Colonic mucosa (tissue), 4 donors: ENCODE measurements at regions not wholly inside any gene's neighbourhood (a gene's known extent, or its start where the extent isn't known, plus 50 kb on each side); places are given as distances from the start of the nearest gene placed in this dataset.

Experiments
- DNase-seq: peaks from one replicate; pipeline ENCODE4 v3.0.0-alpha.2; 2020
- H3K27ac ChIP-seq: fragments of 200-600 bp; one replicate; pipeline ENCODE4 v1.8.0; 2021
- H3K27me3 ChIP-seq: fragments of 200-600 bp; one replicate; pipeline ENCODE4 v1.8.0; 2021
- H3K36me3 ChIP-seq: fragments of 200-600 bp; one replicate; pipeline ENCODE4 v1.8.0; 2021
- H3K4me1 ChIP-seq: fragments of 200-600 bp; one replicate; pipeline ENCODE4 v1.8.0; 2021; ENCODE audit warnings: mild to moderate bottlenecking
- H3K4me3 ChIP-seq: fragments of 200-600 bp; one replicate; pipeline ENCODE4 v1.8.0; 2021
- H3K9ac ChIP-seq, 2 donors: one replicate each; pipeline ENCODE4 v1.7.0; 2013; ENCODE audit warnings: control low read depth in 2 of 2, low read depth in 2 of 2, low read length in 2 of 2
- H3K9me3 ChIP-seq: fragments of 200-600 bp; one replicate; pipeline ENCODE4 v1.8.0; 2021
- intact Hi-C: fragments of 100-400 bp; cut with DNase I; formaldehyde crosslinking; loops from one replicate; pipeline ENCODE4 v1.14.1; 2022
- TF ChIP-seq, protein P1 (sequence below): fragments of 200-600 bp; IDR thresholded peaks from one replicate; pipeline ENCODE4 v1.8.0; 2022; ENCODE audit warnings: antibody characterized with exemption, mild to moderate bottlenecking
- donor health status: healthy.
- donor health status: DM: no; HTN: no; CAD: no.
- donor health status: DM: no; HTN: no; CAD: no.

GRCh38 chr6:79833264-79833963 is 113.9 kb downstream of the ELOVL4 start:
- DNase-seq, result no peak
- intact Hi-C loops, result no loop called here
- TF ChIP-seq, protein P1, sequence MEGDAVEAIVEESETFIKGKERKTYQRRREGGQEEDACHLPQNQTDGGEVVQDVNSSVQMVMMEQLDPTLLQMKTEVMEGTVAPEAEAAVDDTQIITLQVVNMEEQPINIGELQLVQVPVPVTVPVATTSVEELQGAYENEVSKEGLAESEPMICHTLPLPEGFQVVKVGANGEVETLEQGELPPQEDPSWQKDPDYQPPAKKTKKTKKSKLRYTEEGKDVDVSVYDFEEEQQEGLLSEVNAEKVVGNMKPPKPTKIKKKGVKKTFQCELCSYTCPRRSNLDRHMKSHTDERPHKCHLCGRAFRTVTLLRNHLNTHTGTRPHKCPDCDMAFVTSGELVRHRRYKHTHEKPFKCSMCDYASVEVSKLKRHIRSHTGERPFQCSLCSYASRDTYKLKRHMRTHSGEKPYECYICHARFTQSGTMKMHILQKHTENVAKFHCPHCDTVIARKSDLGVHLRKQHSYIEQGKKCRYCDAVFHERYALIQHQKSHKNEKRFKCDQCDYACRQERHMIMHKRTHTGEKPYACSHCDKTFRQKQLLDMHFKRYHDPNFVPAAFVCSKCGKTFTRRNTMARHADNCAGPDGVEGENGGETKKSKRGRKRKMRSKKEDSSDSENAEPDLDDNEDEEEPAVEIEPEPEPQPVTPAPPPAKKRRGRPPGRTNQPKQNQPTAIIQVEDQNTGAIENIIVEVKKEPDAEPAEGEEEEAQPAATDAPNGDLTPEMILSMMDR, result no peak

GRCh38 chr6:79832723-79833122 is 114.6 kb downstream of the ELOVL4 start:
- Histone ChIP-seq H3K9ac (no peak overlapping the region), H3K4me1 (no peaks in the 10 kb centered on the region), H3K27ac (no peak overlapping the region), H3K36me3 (no peaks in the 10 kb centered on the region), H3K4me3 (no peak overlapping the region), H3K27me3 (no peaks in the 10 kb centered on the region), H3K9me3 (no peaks in the 10 kb centered on the region)
- no peak for DNase-seq
- TF ChIP-seq, protein P1, result no peak
- intact Hi-C loops, result no loop called here

More at GRCh38 chr6:79833264-79833963, 113.9 kb downstream of the ELOVL4 start:
- Histone ChIP-seq H3K36me3 (no peaks in the 10 kb centered on the region), H3K4me1 (no peaks in the 10 kb centered on the region), H3K9ac (no peak overlapping the region), H3K9me3 (no peaks in the 10 kb centered on the region), H3K27ac (no peak overlapping the region), H3K27me3 (no peaks in the 10 kb centered on the region), H3K4me3 (no peak overlapping the region)

DNA sequence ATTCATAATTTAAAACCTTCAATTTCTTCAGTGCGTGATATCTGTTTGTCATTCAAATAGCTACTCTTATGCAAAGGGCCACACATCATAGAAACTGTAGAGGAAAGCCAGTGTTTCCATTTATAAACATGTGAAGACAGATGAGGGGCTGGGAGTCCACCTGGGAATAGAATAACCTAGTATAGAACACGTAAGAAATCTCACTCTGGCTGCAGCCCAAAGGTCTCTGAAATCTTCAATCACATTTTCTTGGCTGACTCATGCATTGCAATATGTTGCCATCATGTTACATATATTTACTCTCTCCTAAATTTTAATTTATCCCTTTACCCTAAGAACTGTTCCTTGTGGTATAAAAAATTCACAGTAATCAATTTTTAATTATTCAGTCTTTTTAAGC is 123.2 kb downstream of the ELOVL4 start:
- H3K36me3 ChIP-seq, result no peaks in the 10 kb centered on the region
- H3K27me3 ChIP-seq, result no peaks in the 10 kb centered on the region
- no peaks in the 10 kb centered on the region for H3K9me3 ChIP-seq
- no peak overlapping the region for H3K9ac ChIP-seq
- intact Hi-C loops, result no loop called here
- TF ChIP-seq, protein P1, result no peak
- H3K27ac ChIP-seq, result no peak overlapping the region
- DNase-seq, result no peak
- H3K4me1 ChIP-seq, result no peaks in the 10 kb centered on the region
- no peak overlapping the region for H3K4me3 ChIP-seq

- no peaks in the 10 kb centered on the region for H3K27me3 ChIP-seq
- TF ChIP-seq, protein P1, result no peak
These were observed 125.5 kb downstream of the ELOVL4 start for GRCh38 chr6:79821859-79822258.

GRCh38 chr6:79818471-79818870 is 128.9 kb downstream of the ELOVL4 start:
- intact Hi-C loops, result no loop called here
- no peak overlapping the region for H3K27ac ChIP-seq
- DNase-seq, result no peak
- H3K9ac ChIP-seq, result no peak overlapping the region
- no peak overlapping the region for H3K4me3 ChIP-seq
- no peaks in the 10 kb centered on the region for H3K9me3 ChIP-seq
- TF ChIP-seq, protein P1, result no peak
- no peaks in the 10 kb centered on the region for H3K36me3 ChIP-seq
- H3K4me1 ChIP-seq, result no peaks in the 10 kb centered on the region
- no peaks in the 10 kb centered on the region for H3K27me3 ChIP-seq

More at GRCh38 chr6:79821859-79822258, 125.5 kb downstream of the ELOVL4 start:
- no peak for DNase-seq
- H3K9ac ChIP-seq, result no peak overlapping the region
- H3K36me3 ChIP-seq, result no peaks in the 10 kb centered on the region
- H3K4me1 ChIP-seq, result no peaks in the 10 kb centered on the region
- H3K4me3 ChIP-seq, result no peak overlapping the region
- intact Hi-C loops, result no loop called here
- no peak overlapping the region for H3K27ac ChIP-seq
- no peaks in the 10 kb centered on the region for H3K9me3 ChIP-seq
